ENCODE measurements at regions not wholly inside any gene's neighbourhood (a gene's known extent, or its start where the extent isn't known, plus 50 kb on each side); places are given as distances from the start of the nearest gene placed in this dataset.

DNA sequence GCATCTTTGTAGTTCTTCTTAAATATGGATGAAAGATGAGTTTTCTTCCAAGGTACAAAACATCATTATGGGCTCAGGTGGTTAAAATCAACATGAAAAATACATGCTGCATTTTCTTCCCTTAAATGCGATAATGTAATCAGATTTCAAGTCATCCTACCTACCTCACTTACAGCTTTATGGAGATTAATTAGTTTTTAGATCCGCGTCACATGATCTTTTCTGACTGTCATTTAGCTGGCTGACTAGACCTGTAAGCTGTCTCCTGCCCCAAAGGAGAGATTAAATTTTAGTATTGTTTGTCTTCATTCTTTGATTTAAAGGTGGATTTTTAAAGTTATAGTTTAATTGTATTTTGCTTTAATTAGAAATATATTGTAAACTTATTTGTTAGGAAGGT is 678.0 kb upstream of the ZEB2 start:
- in situ Hi-C loops (cut with HindIII; ENCODE audit: low pct_ligation_motif_present, low sequenced_read_pairs), result no loop called here
- TF ChIP-seq, protein P1, sequence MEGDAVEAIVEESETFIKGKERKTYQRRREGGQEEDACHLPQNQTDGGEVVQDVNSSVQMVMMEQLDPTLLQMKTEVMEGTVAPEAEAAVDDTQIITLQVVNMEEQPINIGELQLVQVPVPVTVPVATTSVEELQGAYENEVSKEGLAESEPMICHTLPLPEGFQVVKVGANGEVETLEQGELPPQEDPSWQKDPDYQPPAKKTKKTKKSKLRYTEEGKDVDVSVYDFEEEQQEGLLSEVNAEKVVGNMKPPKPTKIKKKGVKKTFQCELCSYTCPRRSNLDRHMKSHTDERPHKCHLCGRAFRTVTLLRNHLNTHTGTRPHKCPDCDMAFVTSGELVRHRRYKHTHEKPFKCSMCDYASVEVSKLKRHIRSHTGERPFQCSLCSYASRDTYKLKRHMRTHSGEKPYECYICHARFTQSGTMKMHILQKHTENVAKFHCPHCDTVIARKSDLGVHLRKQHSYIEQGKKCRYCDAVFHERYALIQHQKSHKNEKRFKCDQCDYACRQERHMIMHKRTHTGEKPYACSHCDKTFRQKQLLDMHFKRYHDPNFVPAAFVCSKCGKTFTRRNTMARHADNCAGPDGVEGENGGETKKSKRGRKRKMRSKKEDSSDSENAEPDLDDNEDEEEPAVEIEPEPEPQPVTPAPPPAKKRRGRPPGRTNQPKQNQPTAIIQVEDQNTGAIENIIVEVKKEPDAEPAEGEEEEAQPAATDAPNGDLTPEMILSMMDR (IDR thresholded peaks at IDR 0.05; ENCODE audit: low read depth, low read length, missing control alignments), result no peak
- no peak overlapping the region for H3K27ac ChIP-seq
- no peak for DNase-seq
- no peaks in the 10 kb centered on the region for H3K27me3 ChIP-seq (replicated peaks)
- H3K4me3 ChIP-seq (ENCODE audit: low read depth, low read length), result no peak overlapping the region
- H3K36me3 ChIP-seq (replicated peaks), result no peaks in the 10 kb centered on the region

DNA sequence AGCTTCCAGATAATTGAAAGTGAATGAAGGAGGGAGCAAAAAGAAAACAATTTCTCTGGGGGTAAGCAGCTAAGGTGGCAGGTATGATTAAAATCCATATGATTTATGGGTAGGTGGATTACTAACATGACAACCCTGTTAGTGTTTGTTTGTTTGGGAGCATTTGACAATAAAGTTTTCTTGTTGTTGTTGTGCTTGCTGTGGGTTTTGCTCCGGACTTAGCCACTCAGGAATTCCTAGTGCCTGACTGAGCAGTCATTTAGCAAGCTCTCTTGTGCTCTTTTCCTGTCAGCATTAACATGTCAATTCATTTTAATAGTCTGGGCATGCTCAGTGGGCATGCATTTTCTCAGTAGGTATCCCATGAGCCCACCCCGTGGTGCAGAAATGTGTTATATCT is 674.8 kb upstream of the ZEB2 start:
- no peak for DNase-seq
- in situ Hi-C loops (cut with HindIII; ENCODE audit: low pct_ligation_motif_present, low sequenced_read_pairs), result no loop called here

DNA sequence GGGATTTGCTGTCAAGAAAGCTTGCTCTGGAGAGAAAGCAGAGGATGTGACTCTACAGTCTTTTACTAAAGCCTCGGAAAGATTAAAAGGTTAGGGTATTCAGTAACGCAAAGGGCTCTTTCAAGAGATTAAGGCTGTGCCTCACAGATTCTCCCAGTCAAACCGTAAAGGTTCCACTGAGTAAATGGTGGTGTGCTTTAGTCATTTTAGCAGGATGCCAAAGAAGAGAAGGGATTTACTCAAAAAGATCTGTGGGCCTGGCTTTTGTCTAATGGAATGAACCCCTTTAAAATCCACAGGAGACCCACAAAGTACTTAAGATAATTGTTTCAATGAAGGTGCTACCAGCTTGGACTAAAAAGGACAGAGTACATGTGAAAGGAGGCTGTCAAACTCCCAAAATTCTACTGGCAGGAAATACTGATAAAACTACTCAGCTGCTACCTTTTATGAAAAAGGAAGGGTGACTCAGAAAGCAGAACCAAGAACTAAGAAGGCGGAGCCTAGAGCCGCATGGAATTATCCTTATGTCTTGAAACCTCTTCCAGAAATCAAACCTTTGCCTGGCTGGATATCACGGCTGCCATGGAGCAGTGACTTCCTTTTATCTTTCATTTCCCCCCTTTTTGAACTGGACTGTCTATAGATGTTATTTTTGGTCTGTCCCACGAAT is 670.2 kb upstream of the ZEB2 start:
- DNase-seq, result peak; percentile 21
- H3K4me3 ChIP-seq (ENCODE audit: low read depth, low read length), result no peak overlapping the region
- no peaks in the 10 kb centered on the region for H3K36me3 ChIP-seq (replicated peaks)
- in situ Hi-C loops (cut with HindIII; ENCODE audit: low pct_ligation_motif_present, low sequenced_read_pairs), result no loop called here
- no peak overlapping the region for H3K27ac ChIP-seq
- TF ChIP-seq, protein P1 (IDR thresholded peaks at IDR 0.05; ENCODE audit: low read depth, low read length, missing control alignments), result no peak
- H3K27me3 ChIP-seq (replicated peaks), result no peaks in the 10 kb centered on the region

More for the DNA sequence above, 674.8 kb upstream of the ZEB2 start:
- Histone ChIP-seq H3K36me3 (replicated peaks) (no peaks in the 10 kb centered on the region), H3K27me3 (replicated peaks) (no peaks in the 10 kb centered on the region), H3K27ac (no peak overlapping the region), H3K4me3 (ENCODE audit: low read depth, low read length) (no peak overlapping the region)
- TF ChIP-seq, protein P1 (IDR thresholded peaks at IDR 0.05; ENCODE audit: low read depth, low read length, missing control alignments), result no peak

DNA sequence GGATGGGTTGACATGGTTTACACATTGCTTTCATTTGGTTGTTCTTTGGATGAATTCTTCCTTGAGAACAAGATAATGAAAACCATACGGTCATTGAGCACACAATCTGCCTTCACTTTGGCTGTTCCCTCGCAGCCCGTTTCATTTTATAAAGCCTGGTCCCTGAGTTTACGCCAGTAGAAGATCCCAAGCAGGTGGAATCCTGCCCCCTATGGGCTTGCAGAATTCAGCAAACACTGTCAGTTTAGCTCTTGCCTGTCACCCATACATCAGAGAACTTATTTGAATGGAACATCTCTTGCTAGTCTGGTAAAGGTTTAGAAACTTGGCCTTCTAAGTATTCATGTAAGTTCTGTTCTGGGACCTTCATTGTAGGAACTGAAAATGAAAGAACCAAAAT is 666.4 kb upstream of the ZEB2 start:
- DNase-seq, result no peak
- in situ Hi-C loops (cut with HindIII; ENCODE audit: low pct_ligation_motif_present, low sequenced_read_pairs), result no loop called here
- no peak overlapping the region for H3K4me3 ChIP-seq (ENCODE audit: low read depth, low read length)
- no peaks in the 10 kb centered on the region for H3K36me3 ChIP-seq (replicated peaks)
- TF ChIP-seq, protein P1 (IDR thresholded peaks at IDR 0.05; ENCODE audit: low read depth, low read length, missing control alignments), result peak; percentile 14
- no peaks in the 10 kb centered on the region for H3K27me3 ChIP-seq (replicated peaks)
- H3K27ac ChIP-seq, result no peak overlapping the region

DNA sequence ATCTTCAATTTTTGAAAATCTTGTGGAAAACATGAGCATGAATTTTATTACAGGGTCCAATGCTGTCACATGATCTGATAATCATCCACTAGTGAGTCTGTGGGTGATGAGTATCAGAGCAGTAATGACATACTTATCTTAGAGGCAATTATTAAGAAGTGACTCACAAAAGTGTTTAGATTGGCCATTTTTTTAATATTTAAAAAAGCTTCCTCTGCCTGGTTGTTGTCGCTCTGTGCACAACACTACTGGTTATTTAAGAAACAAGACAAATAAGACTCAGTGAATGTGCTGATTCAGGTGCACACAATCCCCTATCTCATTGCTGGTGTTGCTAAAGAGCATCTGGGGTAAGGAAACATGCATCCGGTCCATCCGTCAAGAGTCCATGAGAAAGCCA is 665.8 kb upstream of the ZEB2 start:
- DNase-seq, result peak; percentile 18
- no peak overlapping the region for H3K4me3 ChIP-seq (ENCODE audit: low read depth, low read length)
- no peaks in the 10 kb centered on the region for H3K27me3 ChIP-seq (replicated peaks)
- in situ Hi-C loops (cut with HindIII; ENCODE audit: low pct_ligation_motif_present, low sequenced_read_pairs), result no loop called here
- TF ChIP-seq, protein P1 (IDR thresholded peaks at IDR 0.05; ENCODE audit: low read depth, low read length, missing control alignments), result no peak
- H3K36me3 ChIP-seq (replicated peaks), result no peaks in the 10 kb centered on the region
- peak overlapping the region; percentile 27 for H3K27ac ChIP-seq
